Adrenal gland (tissue), 9 donors: ENCODE measurements at regions not wholly inside any gene's neighbourhood (a gene's known extent, or its start where the extent isn't known, plus 50 kb on each side); places are given as distances from the start of the nearest gene placed in this dataset.
"Not testable (repeated sequence)": the region's sequence is repeated elsewhere in the genome, so short reads cannot be mapped to it uniquely, and the experiment has no call there.

ENCODE experiments used
- DNase-seq, 7 donors: peaks; one replicate each; pipeline ENCODE4 v3.0.0-alpha.2; 2019 to 2020
- H3K27ac ChIP-seq, 5 donors: fragments of 200-600 bp; sonication (generic) in 4 of 5; 1 replicate in 3 of 5; 2 replicates in 2 of 5; pipeline versions ENCODE4 v1.5.1 to v1.8.0; 2016 to 2020; ENCODE audit warnings: mild to moderate bottlenecking in 1 of 5
- H3K27me3 ChIP-seq: fragments of 200-600 bp; 2 replicates; pipeline ENCODE4 v1.8.0; 2021
- H3K36me3 ChIP-seq, 2 donors: fragments of 200-600 bp; replicated peaks in 1 of 2; 1 replicate in 1 of 2; 2 replicates in 1 of 2; pipeline versions ENCODE4 v1.5.1 to v1.8.0; 2018 to 2022
- H3K4me1 ChIP-seq, 2 donors: fragments of 200-600 bp; replicated peaks in 1 of 2; 1 replicate in 1 of 2; 2 replicates in 1 of 2; pipeline versions ENCODE4 v1.5.1 to v1.8.0; 2018 to 2021
- H3K4me3 ChIP-seq, 4 donors: fragments of 200-600 bp; sonication (generic) in 3 of 4; one replicate each; pipeline ENCODE4 v1.5.1; 2016 to 2018
- H3K9me3 ChIP-seq, 3 donors: fragments of 200-600 bp; sonication (generic) in 1 of 3; replicated peaks in 1 of 3; 1 replicate in 2 of 3; 2 replicates in 1 of 3; pipeline versions ENCODE4 v1.5.1 to v1.8.0; 2016 to 2021
- CTCF ChIP-seq, 6 experiments: fragments of 450-650 bp in 4 of 6; fragments of 200-600 bp in 2 of 6; sonication (generic) in 1 of 6; IDR thresholded peaks; 1 replicate in 5 of 6; 2 replicates in 1 of 6; pipeline versions ENCODE4 v1.5.1 to v1.8.0; 2016 to 2021; ENCODE audit warnings: antibody characterized with exemption in 6 of 6, mild to moderate bottlenecking in 2 of 6, moderate library complexity in 1 of 6
- POLR2A ChIP-seq, 2 donors: fragments of 450-650 bp; IDR thresholded peaks; one replicate each; pipeline ENCODE4 v1.6.1; 2017; ENCODE audit warnings: antibody characterized with exemption in 2 of 2, mild to moderate bottlenecking in 2 of 2, moderate library complexity in 1 of 2
- WGBS, 4 donors: extraction: QIAGEN DNeasy Blood & Tissue Kit in 2 of 4; methylation state at CpG; one replicate each; pipeline versions ENCODE4 v1.1.5 to v1.1.7; 2013 to 2017; 5-methylcytosine and 5-hydroxymethylcytosine counted together
- intact Hi-C, 2 donors: fragments of 100-400 bp; cut with DNase I; formaldehyde crosslinking; loops; one replicate each; pipeline versions ENCODE4 v1.14.1 to v1.15.0; 2022 to 2023
- donor health status: healthy with polysubstance abuse.
- donor health status: Bipolar disorder and iron deficiency.
- donor health status: DM: yes; HTN: yes; CAD: no.
- donor health status: DM: no; HTN: no; CAD: no.
- donor health status: DM: no; HTN: no; CAD: no.

GRCh38 chr17:45643591-45643990 is 140.5 kb upstream of the CRHR1 start:
- Histone ChIP-seq H3K9me3 (no peaks in the 10 kb centered on the region), H3K4me3 (no peak overlapping the region)
- intact Hi-C loops = loop anchor here in 1 of 2 donors (5.0 kb wide), 1 partner anchor 189 kb away; no protein-coding TSS in a partner anchor

DNA sequence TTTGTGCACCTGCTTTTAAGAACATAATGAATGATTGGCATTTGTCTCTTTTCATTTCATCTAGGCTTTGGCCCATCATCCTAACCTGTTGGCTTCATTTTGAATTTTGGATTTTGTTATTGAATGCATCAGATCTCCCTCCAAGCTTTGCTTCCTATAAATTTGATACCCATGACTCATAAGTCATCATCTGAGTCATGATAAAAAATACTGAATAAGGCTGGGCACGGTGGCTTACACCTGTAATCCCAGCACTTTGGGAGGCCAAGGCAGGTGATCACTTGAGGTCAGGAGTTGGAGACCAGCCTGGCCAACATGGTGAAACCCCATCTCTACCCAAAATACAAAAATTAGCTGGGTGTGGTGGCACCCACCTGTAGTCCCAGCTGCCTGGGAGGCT is 139.5 kb upstream of the CRHR1 start:
- intact Hi-C loops = loop anchor here in 1 of 2 donors (5.0 kb wide), 1 partner anchor 188 kb away; no protein-coding TSS in a partner anchor
- not testable (repeated sequence) for H3K36me3 ChIP-seq, H3K27me3 ChIP-seq, H3K4me1 ChIP-seq, H3K27ac ChIP-seq, H3K4me3 ChIP-seq, H3K9me3 ChIP-seq, DNase-seq
- 34 to 70% (median 55%) methylated on average over 1 of the region's 1 CpG for WGBS, 4 donors

More at GRCh38 chr17:45643591-45643990, 140.5 kb upstream of the CRHR1 start:
- H3K36me3 ChIP-seq = peaks cover 0 to 6% of the 10 kb centered on the region in 2 donors
- no peak overlapping the region for H3K27ac ChIP-seq
- TF ChIP-seq CTCF (IDR thresholded peaks at IDR 0.05) (no peak), POLR2A (IDR thresholded peaks at IDR 0.05) (no peak)
- DNase-seq = no peak
- 84 to 94% (median 85%) methylated on average over 10 of the region's 10 CpGs for WGBS, 4 donors
- H3K4me1 ChIP-seq = no peaks in the 10 kb centered on the region
- H3K27me3 ChIP-seq = no peaks in the 10 kb centered on the region

DNA sequence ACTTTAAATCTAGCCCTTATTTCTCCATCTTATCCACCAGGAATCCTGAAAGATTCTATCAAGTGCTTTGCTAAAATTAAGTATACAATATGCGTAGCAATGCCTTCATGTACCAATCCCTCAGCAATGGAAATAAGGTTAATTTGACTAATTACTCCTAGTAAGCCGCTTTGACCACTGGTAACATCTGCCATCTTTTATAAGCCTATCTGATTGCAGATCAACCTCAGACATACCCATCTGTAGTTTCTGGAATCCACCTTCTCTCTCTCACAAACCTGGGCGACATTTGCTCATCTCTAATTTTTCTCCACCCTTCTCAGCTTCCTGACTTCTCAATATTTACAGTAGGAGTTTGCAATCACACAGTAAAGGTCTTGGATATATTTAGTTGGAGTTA is 138.8 kb upstream of the CRHR1 start:
- Histone ChIP-seq H3K4me1 (no peaks in the 10 kb centered on the region), H3K36me3 (no peaks in the 10 kb centered on the region), H3K4me3 (no peak overlapping the region), H3K9me3 (no peaks in the 10 kb centered on the region), H3K27me3 (peaks cover 5% of the 10 kb centered on the region), H3K27ac (no peak overlapping the region)
- intact Hi-C loops = no loop called here
- DNase-seq = no peak
- TF ChIP-seq POLR2A (IDR thresholded peaks at IDR 0.05) = no peak
- TF ChIP-seq CTCF (IDR thresholded peaks at IDR 0.05) = no peak
- 78 to 87% (median 84%) methylated on average over 3 of the region's 3 CpGs for WGBS, 4 donors

DNA sequence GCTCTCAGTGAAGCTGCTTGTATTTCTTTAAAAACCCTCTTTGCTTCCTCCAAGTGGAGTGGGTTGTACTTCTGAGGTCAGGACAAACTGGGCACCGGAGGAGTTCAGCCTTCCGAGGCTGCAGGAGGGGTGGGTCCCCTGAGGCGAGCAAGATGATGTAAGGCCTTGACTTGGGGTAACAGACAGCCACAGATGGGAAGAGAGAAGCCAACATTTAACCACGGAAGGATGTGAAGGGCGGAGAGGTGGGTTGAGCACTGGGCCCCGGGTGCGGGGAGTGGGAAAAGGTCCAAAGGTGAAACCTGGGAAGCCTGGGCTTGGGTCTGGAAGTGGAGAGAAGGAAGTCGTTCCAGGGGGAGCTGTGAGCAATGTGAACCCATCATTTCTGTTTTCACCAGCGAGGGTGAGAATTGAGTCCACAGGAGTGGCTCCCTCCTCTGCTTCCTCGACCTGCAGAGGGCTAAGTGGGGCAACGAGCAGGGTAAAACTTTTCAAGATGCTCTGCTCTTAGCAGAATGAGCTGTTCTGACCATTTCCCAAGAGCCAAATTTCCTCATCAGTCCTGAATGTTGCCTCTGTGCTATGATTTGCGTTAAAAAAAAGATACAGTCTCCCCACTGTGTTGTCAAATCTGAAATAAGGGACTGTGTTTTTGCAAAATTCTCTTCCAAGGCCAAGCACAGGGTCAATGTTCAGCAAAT is 137.7 kb upstream of the CRHR1 start:
- no peak overlapping the region for H3K4me3 ChIP-seq
- H3K4me1 ChIP-seq = no peaks in the 10 kb centered on the region
- H3K27me3 ChIP-seq = peaks cover 5% of the 10 kb centered on the region
- DNase-seq = no peak
- intact Hi-C loops = no loop called here
- no peaks in the 10 kb centered on the region for H3K36me3 ChIP-seq
- TF ChIP-seq POLR2A (IDR thresholded peaks at IDR 0.05) = no peak
- no peak for TF ChIP-seq CTCF (IDR thresholded peaks at IDR 0.05)
- no peak overlapping the region for H3K27ac ChIP-seq
- WGBS, 4 donors = 23 to 37% (median 30%) methylated on average over 12 of the region's 12 CpGs
- no peaks in the 10 kb centered on the region for H3K9me3 ChIP-seq

- Histone ChIP-seq H3K4me3 (no peak overlapping the region), H3K27me3 (peaks cover 5% of the 10 kb centered on the region), H3K4me1 (no peaks in the 10 kb centered on the region), H3K36me3 (no peaks in the 10 kb centered on the region), H3K9me3 (no peaks in the 10 kb centered on the region), H3K27ac (no peak overlapping the region)
- DNase-seq = no peak
- 69 to 81% (median 72%) methylated on average over 4 to 6 of the region's 6 CpGs; no CpG with 5 or more reads in 1 of the 4 donors for WGBS, 4 donors
- no peak for TF ChIP-seq CTCF (IDR thresholded peaks at IDR 0.05)
- intact Hi-C loops = no loop called here
These were observed 135.5 kb upstream of the CRHR1 start for GRCh38 chr17:45648642-45649041.
